ENCODE measurements at regions not wholly inside any gene's neighbourhood (a gene's known extent, or its start where the extent isn't known, plus 50 kb on each side); places are given as distances from the start of the nearest gene placed in this dataset.

DNA sequence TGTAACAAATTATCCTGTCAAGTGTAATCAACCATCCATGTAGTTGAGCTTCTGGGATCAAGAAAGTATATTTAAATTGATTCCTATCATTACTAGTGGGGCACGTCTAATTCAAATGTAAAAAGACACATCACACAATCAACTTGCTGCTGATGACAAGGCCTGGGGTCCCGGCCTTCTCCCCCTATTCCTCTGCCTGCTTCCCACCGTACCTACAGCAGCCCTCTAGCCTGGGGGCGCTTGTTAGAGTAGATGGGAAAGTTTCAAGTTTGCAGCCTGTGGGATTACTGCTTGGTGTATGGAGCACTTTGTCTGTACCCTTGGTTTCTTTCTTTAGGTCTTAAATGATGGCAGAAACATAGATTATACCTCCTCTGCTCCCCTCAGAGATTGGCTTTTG lies 333.3 kb upstream of the KYNU start:
- TF ChIP-seq, protein P1, sequence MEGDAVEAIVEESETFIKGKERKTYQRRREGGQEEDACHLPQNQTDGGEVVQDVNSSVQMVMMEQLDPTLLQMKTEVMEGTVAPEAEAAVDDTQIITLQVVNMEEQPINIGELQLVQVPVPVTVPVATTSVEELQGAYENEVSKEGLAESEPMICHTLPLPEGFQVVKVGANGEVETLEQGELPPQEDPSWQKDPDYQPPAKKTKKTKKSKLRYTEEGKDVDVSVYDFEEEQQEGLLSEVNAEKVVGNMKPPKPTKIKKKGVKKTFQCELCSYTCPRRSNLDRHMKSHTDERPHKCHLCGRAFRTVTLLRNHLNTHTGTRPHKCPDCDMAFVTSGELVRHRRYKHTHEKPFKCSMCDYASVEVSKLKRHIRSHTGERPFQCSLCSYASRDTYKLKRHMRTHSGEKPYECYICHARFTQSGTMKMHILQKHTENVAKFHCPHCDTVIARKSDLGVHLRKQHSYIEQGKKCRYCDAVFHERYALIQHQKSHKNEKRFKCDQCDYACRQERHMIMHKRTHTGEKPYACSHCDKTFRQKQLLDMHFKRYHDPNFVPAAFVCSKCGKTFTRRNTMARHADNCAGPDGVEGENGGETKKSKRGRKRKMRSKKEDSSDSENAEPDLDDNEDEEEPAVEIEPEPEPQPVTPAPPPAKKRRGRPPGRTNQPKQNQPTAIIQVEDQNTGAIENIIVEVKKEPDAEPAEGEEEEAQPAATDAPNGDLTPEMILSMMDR (IDR thresholded peaks at IDR 0.05 in 8 of 11, conservative IDR thresholded peaks at IDR 0.05 in 3 of 11), result no peak
- TF ChIP-seq POLR2A (IDR thresholded peaks at IDR 0.05) (no peak), POLR2AphosphoS5 (IDR thresholded peaks at IDR 0.05) (no peak)
